ENCODE measurements at regions not wholly inside any gene's neighbourhood (a gene's known extent, or its start where the extent isn't known, plus 50 kb on each side); places are given as distances from the start of the nearest gene placed in this dataset.
A peak's percentile ranks its signal among the peaks of the same experiment; 100 is the strongest.
"Not testable (repeated sequence)": the region's sequence is repeated elsewhere in the genome, so short reads cannot be mapped to it uniquely, and the experiment has no call there.

DNA sequence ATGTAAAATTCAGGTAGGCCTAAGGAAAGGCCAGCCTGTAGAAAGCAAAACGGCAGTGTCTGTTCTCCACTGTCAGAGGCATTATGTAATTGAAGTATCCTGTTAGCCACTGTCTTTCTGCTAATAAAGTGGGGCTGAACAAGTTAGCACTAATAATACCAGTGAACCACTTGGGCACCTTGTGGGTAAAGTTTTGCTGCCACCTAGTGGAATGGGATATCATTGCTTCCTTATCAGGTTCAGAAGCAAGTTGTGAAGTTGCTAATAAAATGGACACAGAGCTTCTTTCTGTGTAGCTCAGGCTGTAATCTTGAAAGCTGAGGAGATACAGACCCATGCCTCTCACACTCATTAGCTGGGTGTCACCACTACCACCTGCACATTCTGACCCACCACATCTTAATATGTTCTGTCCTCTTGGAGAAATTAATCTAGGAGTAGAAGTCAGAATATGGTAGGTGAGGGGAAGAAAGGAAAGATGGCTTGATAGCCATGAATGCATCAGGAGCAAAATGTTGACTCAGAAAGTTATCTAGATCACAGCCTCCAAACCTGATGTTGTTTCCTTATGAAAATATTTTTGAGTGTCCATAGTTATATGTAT lies 175.1 kb downstream of the SEPTIN7 start:
- Histone ChIP-seq H3K9me3 (no peaks in the 10 kb centered on the region), H3K36me3 (no peaks in the 10 kb centered on the region), H3K27me3 (replicated peaks; ENCODE audit: insufficient read depth) (no peaks in the 10 kb centered on the region), H3K4me1 (replicated peaks) (no peaks in the 10 kb centered on the region), H3K27ac (no peak overlapping the region), H3K4me3 (no peak overlapping the region)
- WGBS = 6% methylated on average over 1 of the region's 1 CpG
- TF ChIP-seq POLR2A (IDR thresholded peaks at IDR 0.05) = no peak
- TF ChIP-seq, protein P1, sequence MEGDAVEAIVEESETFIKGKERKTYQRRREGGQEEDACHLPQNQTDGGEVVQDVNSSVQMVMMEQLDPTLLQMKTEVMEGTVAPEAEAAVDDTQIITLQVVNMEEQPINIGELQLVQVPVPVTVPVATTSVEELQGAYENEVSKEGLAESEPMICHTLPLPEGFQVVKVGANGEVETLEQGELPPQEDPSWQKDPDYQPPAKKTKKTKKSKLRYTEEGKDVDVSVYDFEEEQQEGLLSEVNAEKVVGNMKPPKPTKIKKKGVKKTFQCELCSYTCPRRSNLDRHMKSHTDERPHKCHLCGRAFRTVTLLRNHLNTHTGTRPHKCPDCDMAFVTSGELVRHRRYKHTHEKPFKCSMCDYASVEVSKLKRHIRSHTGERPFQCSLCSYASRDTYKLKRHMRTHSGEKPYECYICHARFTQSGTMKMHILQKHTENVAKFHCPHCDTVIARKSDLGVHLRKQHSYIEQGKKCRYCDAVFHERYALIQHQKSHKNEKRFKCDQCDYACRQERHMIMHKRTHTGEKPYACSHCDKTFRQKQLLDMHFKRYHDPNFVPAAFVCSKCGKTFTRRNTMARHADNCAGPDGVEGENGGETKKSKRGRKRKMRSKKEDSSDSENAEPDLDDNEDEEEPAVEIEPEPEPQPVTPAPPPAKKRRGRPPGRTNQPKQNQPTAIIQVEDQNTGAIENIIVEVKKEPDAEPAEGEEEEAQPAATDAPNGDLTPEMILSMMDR (IDR thresholded peaks at IDR 0.05) = peak; percentile 69 to 75 (median 70)
- peak; percentile 18 for TF ChIP-seq POLR2AphosphoS5 (IDR thresholded peaks at IDR 0.05)
- DNase-seq (ENCODE audit: low spot score) = peak; percentile 73
- intact Hi-C loops (cut with DNase I) = loop anchor here (10.0 kb wide), 2 partner anchors 61 to 261 kb away; no protein-coding TSS in a partner anchor

DNA sequence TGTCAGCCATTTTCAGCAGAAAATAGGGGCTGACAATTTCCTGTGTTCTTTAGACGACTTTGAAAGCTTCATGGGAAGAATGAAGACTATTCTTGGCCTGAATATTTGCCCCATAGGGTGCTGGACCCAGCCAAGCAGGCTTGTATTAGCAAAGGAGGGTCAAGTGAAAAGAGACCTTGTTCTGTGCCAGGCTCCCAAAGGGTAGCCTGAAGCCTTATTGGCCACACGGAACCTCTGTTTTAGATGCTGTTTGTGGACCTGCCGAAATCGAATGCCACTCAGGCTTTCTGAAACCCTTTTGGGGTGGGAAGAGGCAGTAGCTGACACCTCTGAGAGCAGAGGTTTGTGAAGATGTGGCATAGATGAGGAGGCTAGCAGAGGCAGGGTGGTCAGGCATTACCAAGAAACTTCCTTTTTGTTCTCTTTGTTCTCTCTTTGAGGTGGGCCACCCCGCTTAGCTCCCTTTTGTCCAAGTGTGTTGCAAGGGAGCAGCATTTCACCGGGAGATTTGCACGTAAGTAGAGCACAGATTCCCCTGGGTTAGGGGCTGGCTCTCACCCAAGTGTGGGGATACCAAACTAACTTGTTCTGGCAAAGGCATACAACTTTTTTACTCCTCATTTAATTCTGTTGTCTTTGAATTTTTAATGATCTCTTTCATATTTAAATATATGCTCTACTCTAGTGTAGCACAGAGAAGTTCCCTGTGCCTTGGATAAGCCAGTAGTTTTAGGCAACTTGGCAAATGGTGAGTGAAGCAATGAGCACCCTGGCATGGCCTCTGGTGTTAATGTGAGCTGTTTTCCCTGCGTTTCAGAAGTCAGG lies 174.0 kb upstream of the EEPD1 start:
- not testable (repeated sequence) for H3K9me3 ChIP-seq; H3K27me3 ChIP-seq (replicated peaks; ENCODE audit: insufficient read depth); H3K27ac ChIP-seq; H3K4me3 ChIP-seq; H3K4me1 ChIP-seq (replicated peaks); H3K36me3 ChIP-seq; DNase-seq (ENCODE audit: low spot score)
- WGBS = 60% methylated on average over 8 of the region's 8 CpGs
- intact Hi-C loops (cut with DNase I) = loop anchor here (10.0 kb wide), 2 partner anchors 64 to 264 kb away; no protein-coding TSS in a partner anchor

DNA sequence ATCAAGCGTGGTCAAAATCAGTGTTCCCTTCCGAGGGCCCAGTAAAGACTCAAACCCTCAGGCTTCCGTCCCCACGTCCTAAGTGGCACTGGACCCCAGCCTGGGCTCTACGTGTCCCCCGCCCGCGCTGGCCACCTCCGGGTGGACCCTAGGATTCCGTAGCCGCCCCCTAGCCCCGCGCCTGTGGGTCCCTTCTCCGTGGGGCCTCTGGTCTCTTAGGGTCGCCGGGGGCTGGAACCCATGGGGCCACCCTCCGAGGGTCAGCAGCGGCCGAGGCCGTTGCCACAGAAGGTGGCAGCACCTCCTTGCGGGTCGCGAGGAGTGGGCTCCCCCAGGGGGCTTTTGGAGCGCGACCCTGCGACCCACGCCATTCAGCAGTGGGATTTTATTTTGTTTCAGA lies 170.5 kb upstream of the EEPD1 start:
- Histone ChIP-seq H3K27me3 (replicated peaks; ENCODE audit: insufficient read depth) (no peaks in the 10 kb centered on the region), H3K36me3 (no peaks in the 10 kb centered on the region), H3K4me1 (replicated peaks) (no peaks in the 10 kb centered on the region), H3K27ac (no peak overlapping the region), H3K4me3 (no peak overlapping the region), H3K9me3 (no peaks in the 10 kb centered on the region)
- 90% methylated on average over 27 of the region's 27 CpGs for WGBS
- no peak for TF ChIP-seq POLR2AphosphoS5 (IDR thresholded peaks at IDR 0.05)
- TF ChIP-seq POLR2A (IDR thresholded peaks at IDR 0.05) = no peak
- TF ChIP-seq, protein P1 (IDR thresholded peaks at IDR 0.05) = no peak
- no peak for DNase-seq (ENCODE audit: low spot score)
- intact Hi-C loops (cut with DNase I) = no loop called here

DNA sequence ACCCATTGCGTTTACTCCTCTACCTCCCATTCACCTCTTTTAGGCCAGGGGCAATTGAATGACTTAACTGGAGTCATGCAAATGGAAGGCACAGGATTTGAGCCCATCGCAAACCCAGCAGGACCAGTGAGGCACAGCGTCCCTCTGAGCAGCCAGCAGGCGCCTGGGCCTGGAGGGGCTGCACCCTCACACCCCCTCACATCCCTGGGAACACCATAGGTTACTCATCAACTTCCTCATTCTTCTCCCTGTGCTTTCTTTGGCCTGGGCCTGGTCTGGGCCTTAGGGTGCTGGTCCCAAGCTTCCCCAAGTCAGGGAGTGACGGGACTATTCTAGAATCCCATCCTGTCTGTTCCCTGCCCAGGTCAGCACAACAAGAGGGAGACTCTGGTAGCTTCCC lies 169.4 kb upstream of the EEPD1 start:
- Histone ChIP-seq H3K4me1 (replicated peaks) (no peaks in the 10 kb centered on the region), H3K27me3 (replicated peaks; ENCODE audit: insufficient read depth) (no peaks in the 10 kb centered on the region), H3K4me3 (no peak overlapping the region), H3K36me3 (no peaks in the 10 kb centered on the region), H3K27ac (no peak overlapping the region), H3K9me3 (no peaks in the 10 kb centered on the region)
- 93% methylated on average over 5 of the region's 5 CpGs for WGBS
- intact Hi-C loops (cut with DNase I) = loop anchor here (2.0 kb wide), 1 partner anchor 335 kb away; no protein-coding TSS in a partner anchor
- DNase-seq (ENCODE audit: low spot score) = no peak
- TF ChIP-seq POLR2AphosphoS5 (IDR thresholded peaks at IDR 0.05) (no peak), POLR2A (IDR thresholded peaks at IDR 0.05) (no peak)
- TF ChIP-seq, protein P1 (IDR thresholded peaks at IDR 0.05) = no peak

DNA sequence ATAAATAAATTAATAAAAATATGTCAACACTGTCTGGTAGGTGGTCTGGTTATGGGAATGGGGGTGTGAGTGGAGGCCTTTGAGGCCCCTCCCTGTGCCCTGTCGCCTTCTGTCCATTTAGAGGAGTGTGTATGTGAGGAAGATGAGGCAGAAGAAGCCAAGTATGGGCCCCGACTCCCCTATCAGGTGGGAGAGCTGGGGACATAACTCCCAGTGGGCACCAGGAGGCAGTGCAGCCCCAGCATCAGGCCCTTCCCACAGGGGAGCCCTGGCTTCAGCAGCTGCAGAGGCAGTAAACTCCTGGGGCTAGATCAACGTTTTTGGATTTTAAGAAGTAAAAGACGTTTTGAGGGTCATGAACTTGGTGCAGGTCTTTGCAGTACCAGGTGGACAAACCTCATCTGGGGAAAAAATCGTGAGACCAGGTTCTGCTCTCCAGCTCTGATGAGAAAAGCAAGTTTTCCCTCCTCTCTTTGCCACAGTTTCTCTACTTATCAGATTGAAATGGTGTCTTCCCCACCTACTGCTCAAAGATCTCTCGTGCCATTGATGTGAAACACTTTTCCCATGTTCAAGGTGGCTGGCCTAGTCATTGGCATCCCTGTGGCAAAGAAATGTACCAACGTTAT lies 167.8 kb upstream of the EEPD1 start:
- TF ChIP-seq, protein P1 (IDR thresholded peaks at IDR 0.05) = peak; percentile 82 to 97 (median 94)
- TF ChIP-seq POLR2AphosphoS5 (IDR thresholded peaks at IDR 0.05) = peak; percentile 50
- TF ChIP-seq POLR2A (IDR thresholded peaks at IDR 0.05) = no peak
- Histone ChIP-seq H3K9me3 (no peaks in the 10 kb centered on the region), H3K4me3 (no peak overlapping the region), H3K27me3 (replicated peaks; ENCODE audit: insufficient read depth) (no peaks in the 10 kb centered on the region), H3K27ac (no peak overlapping the region), H3K4me1 (replicated peaks) (no peaks in the 10 kb centered on the region), H3K36me3 (no peaks in the 10 kb centered on the region)
- intact Hi-C loops (cut with DNase I) = loop anchor here (2.0 to 5.0 kb wide), 2 partner anchors 167 to 334 kb away; partner anchors contain the start of gene EEPD1
- 20% methylated on average over 7 of the region's 7 CpGs for WGBS
- peak; percentile 79 for DNase-seq (ENCODE audit: low spot score)
